ENCODE measurements at regions not wholly inside any gene's neighbourhood (a gene's known extent, or its start where the extent isn't known, plus 50 kb on each side); places are given as distances from the start of the nearest gene placed in this dataset.

- no peaks in the 10 kb centered on the region for H3K4me1 Mint-ChIP-seq (ENCODE audit: low read depth)
- TF ChIP-seq CTCF (IDR thresholded peaks at IDR 0.05), result no peak
- no peak for DNase-seq
- H3K27ac Mint-ChIP-seq, result no peak overlapping the region
- no peaks in the 10 kb centered on the region for H3K27me3 Mint-ChIP-seq (ENCODE audit: insufficient read depth)
- no peak overlapping the region for H3K4me3 Mint-ChIP-seq
- H3K36me3 Mint-ChIP-seq (ENCODE audit: low read depth), result no peaks in the 10 kb centered on the region; the same call in 1 of the 2 replicates
- peaks cover 44% of the 10 kb centered on the region for H3K9me3 Mint-ChIP-seq
These were observed 168.1 kb downstream of the RAB11FIP2 start for GRCh38 chr10:117878626-117879025.

- peaks cover 52% of the 10 kb centered on the region for H3K9me3 Mint-ChIP-seq
- no peak for DNase-seq
- H3K36me3 Mint-ChIP-seq (ENCODE audit: low read depth), result no peaks in the 10 kb centered on the region; the same call in 1 of the 2 replicates
- H3K4me1 Mint-ChIP-seq (ENCODE audit: low read depth), result no peaks in the 10 kb centered on the region
- no peaks in the 10 kb centered on the region for H3K27me3 Mint-ChIP-seq (ENCODE audit: insufficient read depth)
- TF ChIP-seq CTCF (IDR thresholded peaks at IDR 0.05), result no peak
- no peak overlapping the region for H3K4me3 Mint-ChIP-seq
- no peak overlapping the region for H3K27ac Mint-ChIP-seq
These were observed 162.6 kb downstream of the RAB11FIP2 start for GRCh38 chr10:117884093-117884492.

GRCh38 chr10:117884592-117884991, 162.1 kb downstream of the RAB11FIP2 start:
- TF ChIP-seq CTCF (IDR thresholded peaks at IDR 0.05), result no peak
- no peaks in the 10 kb centered on the region; the same call in 1 of the 2 replicates for H3K36me3 Mint-ChIP-seq (ENCODE audit: low read depth)
- H3K27me3 Mint-ChIP-seq (ENCODE audit: insufficient read depth), result no peaks in the 10 kb centered on the region
- no peak overlapping the region for H3K27ac Mint-ChIP-seq
- no peak for DNase-seq
- no peaks in the 10 kb centered on the region for H3K4me1 Mint-ChIP-seq (ENCODE audit: low read depth)
- H3K9me3 Mint-ChIP-seq, result peaks cover 48% of the 10 kb centered on the region
- no peak overlapping the region for H3K4me3 Mint-ChIP-seq

GRCh38 chr10:117885206-117885829, 161.4 kb downstream of the RAB11FIP2 start:
- no peaks in the 10 kb centered on the region; the same call in 1 of the 2 replicates for H3K36me3 Mint-ChIP-seq (ENCODE audit: low read depth)
- H3K27me3 Mint-ChIP-seq (ENCODE audit: insufficient read depth), result no peaks in the 10 kb centered on the region
- no peak for DNase-seq
- H3K9me3 Mint-ChIP-seq, result peaks cover 41% of the 10 kb centered on the region
- H3K4me3 Mint-ChIP-seq, result no peak overlapping the region
- no peak overlapping the region for H3K27ac Mint-ChIP-seq
- H3K4me1 Mint-ChIP-seq (ENCODE audit: low read depth), result no peaks in the 10 kb centered on the region
- TF ChIP-seq CTCF (IDR thresholded peaks at IDR 0.05), result no peak

GRCh38 chr10:117886766-117887165, 160.0 kb downstream of the RAB11FIP2 start:
- Mint-ChIP-seq H3K9me3 (peaks cover 33% of the 10 kb centered on the region), H3K27ac (no peak overlapping the region), H3K27me3 (ENCODE audit: insufficient read depth) (no peaks in the 10 kb centered on the region), H3K36me3 (ENCODE audit: low read depth) (no peaks in the 10 kb centered on the region; the same call in 1 of the 2 replicates), H3K4me1 (ENCODE audit: low read depth) (no peaks in the 10 kb centered on the region), H3K4me3 (no peak overlapping the region)
- DNase-seq, result no peak
- TF ChIP-seq CTCF (IDR thresholded peaks at IDR 0.05), result no peak

Measured in HFFc6 (cell line).